Aorta (tissue), 5 donors: ENCODE measurements at regions not wholly inside any gene's neighbourhood (a gene's known extent, or its start where the extent isn't known, plus 50 kb on each side); places are given as distances from the start of the nearest gene placed in this dataset.

ENCODE experiments used
- ATAC-seq: fragments of 200-7000 bp; cut with Tn5 transposase; one replicate; pipeline ENCODE4 v1.9.1; 2022; ENCODE audit warnings: moderate library complexity; ENCODE audit not compliant: low FRiP score
- DNase-seq, 2 donors: peaks; one replicate each; pipeline ENCODE4 v3.0.0-alpha.2; 2020
- H3K27ac ChIP-seq, 2 donors: one replicate each; pipeline ENCODE4 v1.5.1; 2013; ENCODE audit warnings: low read length in 2 of 2, mild to moderate bottlenecking in 2 of 2, moderate library complexity in 2 of 2, control low read depth in 1 of 2, inconsistent platforms in 1 of 2, low read depth in 1 of 2
- H3K27me3 ChIP-seq, 2 donors: one replicate each; pipeline ENCODE4 v1.6.1; 2013; ENCODE audit warnings: control low read depth in 1 of 2, low read length in 1 of 2, mild to moderate bottlenecking in 1 of 2, moderate library complexity in 1 of 2; ENCODE audit not compliant: insufficient read depth in 2 of 2, control insufficient read depth in 1 of 2
- H3K36me3 ChIP-seq, 2 donors: one replicate each; pipeline ENCODE4 v1.6.1; 2013; ENCODE audit warnings: control low read depth in 1 of 2, low read length in 1 of 2, mild to moderate bottlenecking in 1 of 2; ENCODE audit not compliant: insufficient read depth in 2 of 2, control insufficient read depth in 1 of 2
- H3K4me1 ChIP-seq, 2 donors: one replicate each; pipeline ENCODE4 v1.6.1; 2013; ENCODE audit warnings: low read length in 2 of 2, control low read depth in 1 of 2, mild to moderate bottlenecking in 1 of 2, moderate library complexity in 1 of 2; ENCODE audit not compliant: insufficient read depth in 2 of 2, control insufficient read depth in 1 of 2
- H3K4me3 ChIP-seq, 2 donors: one replicate each; pipeline ENCODE4 v1.5.1; 2013; ENCODE audit warnings: low read length in 2 of 2, control low read depth in 1 of 2, mild to moderate bottlenecking in 1 of 2
- H3K9me3 ChIP-seq: one replicate; pipeline ENCODE4 v1.6.1; 2013; ENCODE audit warnings: mild to moderate bottlenecking, low read length; ENCODE audit not compliant: control insufficient read depth
- WGBS, 2 donors: extraction: QIAGEN DNeasy Blood & Tissue Kit; methylation state at CpG; one replicate each; pipeline ENCODE4 v1.1.7; 2013; 5-methylcytosine and 5-hydroxymethylcytosine counted together
- intact Hi-C, 2 donors: fragments of 100-400 bp; cut with DNase I; formaldehyde crosslinking; loops; one replicate each; pipeline versions ENCODE4 v1.14.2 to v1.15.0; 2022
- donor health status: healthy with polysubstance abuse.
- donor health status: Bipolar disorder and iron deficiency.
- donor health status: DM: no; HTN: no; CAD: no.
- donor health status: DM: no; HTN: no; CAD: no.
- donor health status: DM: yes; HTN: yes; CAD: no.

DNA sequence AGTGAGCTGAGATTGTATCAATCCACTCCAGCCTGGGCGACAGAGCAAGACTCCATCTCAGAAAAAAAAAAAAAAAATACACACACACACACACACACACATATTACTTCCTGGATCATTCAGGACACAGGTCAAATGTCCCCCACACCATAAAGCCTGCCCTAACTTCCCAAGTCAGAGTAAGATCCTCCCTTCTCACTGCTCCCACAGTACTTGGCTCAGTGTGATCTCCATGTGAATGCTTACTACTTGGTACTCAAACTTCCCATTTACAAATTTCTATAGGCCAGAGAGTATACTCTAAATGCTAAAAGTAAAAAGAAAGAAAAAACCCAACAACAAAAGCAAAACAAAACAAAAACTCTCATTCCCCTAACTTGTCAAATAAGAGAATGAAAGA is 386.8 kb downstream of the SLITRK6 start:
- H3K27me3 ChIP-seq, result no peaks in the 10 kb centered on the region
- 81 to 100% methylated on average over 1 of the region's 1 CpG for WGBS, 2 donors
- intact Hi-C loops, result no loop called here
- no peak for ATAC-seq
- no peaks in the 10 kb centered on the region for H3K36me3 ChIP-seq
- no peak for DNase-seq
- no peak overlapping the region for H3K27ac ChIP-seq
- H3K9me3 ChIP-seq, result no peaks in the 10 kb centered on the region
- no peak overlapping the region for H3K4me3 ChIP-seq
- no peaks in the 10 kb centered on the region for H3K4me1 ChIP-seq

DNA sequence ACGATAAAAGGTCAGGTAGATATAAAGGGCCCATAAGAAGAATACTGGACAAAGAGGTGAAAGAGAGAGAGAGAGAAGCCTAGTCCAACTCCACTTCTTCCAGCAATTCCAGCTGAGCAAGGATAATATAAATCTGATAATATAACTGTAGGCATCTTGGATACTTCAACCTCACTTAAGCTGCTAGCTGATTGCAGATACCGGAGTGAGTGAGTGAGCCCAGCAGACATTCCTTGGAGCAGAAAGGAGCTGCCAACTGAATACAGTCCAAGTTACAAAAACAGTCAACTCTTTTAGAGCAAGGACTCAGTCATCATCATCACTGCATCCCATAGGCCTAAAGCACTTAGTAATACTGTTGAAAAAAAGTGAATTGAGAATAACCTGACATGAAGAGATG is 387.6 kb downstream of the SLITRK6 start:
- Histone ChIP-seq H3K9me3 (no peaks in the 10 kb centered on the region), H3K36me3 (no peaks in the 10 kb centered on the region), H3K4me3 (no peak overlapping the region), H3K27ac (no peak overlapping the region), H3K27me3 (no peaks in the 10 kb centered on the region), H3K4me1 (no peaks in the 10 kb centered on the region)
- 48 to 55% methylated on average over 2 of the region's 2 CpGs for WGBS, 2 donors
- no peak for ATAC-seq
- no peak for DNase-seq
- intact Hi-C loops, result no loop called here

DNA sequence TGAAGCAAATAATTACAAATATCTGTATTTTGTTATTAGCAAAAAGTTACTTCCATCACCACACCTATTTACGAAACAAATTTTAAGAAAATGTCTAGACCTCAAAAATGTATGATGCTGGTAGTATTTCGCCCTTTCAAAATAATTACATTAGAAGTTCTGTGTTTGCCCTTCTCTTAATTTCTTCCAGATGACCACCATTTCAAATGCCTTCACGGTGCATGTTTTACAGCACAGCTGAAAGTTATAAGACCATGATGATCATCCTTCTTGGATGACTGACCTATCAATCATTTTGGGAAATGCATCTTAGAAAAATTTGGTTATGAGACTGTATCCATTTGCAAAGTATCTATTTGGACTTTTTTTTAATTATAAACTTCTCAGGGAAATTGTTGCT is 390.8 kb downstream of the SLITRK6 start:
- DNase-seq (no peak), ATAC-seq (no peak)
- WGBS, 2 donors, result 78 to 80% methylated on average over 3 of the region's 3 CpGs
- no peaks in the 10 kb centered on the region for H3K9me3 ChIP-seq
- H3K27me3 ChIP-seq, result no peaks in the 10 kb centered on the region
- H3K27ac ChIP-seq, result no peak overlapping the region
- no peaks in the 10 kb centered on the region for H3K4me1 ChIP-seq
- no peak overlapping the region for H3K4me3 ChIP-seq
- no peaks in the 10 kb centered on the region for H3K36me3 ChIP-seq
- intact Hi-C loops, result no loop called here

- DNase-seq (no peak), ATAC-seq (no peak)
- no peaks in the 10 kb centered on the region for H3K9me3 ChIP-seq
- H3K4me3 ChIP-seq, result no peak overlapping the region
- no peaks in the 10 kb centered on the region for H3K4me1 ChIP-seq
- H3K27ac ChIP-seq, result no peak overlapping the region
- intact Hi-C loops, result no loop called here
- no peaks in the 10 kb centered on the region for H3K27me3 ChIP-seq
- no peaks in the 10 kb centered on the region for H3K36me3 ChIP-seq
- WGBS, 2 donors, result 88 to 91% methylated on average over 5 of the region's 5 CpGs
These were observed 392.8 kb downstream of the SLITRK6 start for GRCh38 chr13:85406269-85406975.

GRCh38 chr13:85405316-85405897 is 393.8 kb downstream of the SLITRK6 start:
- Histone ChIP-seq H3K27me3 (no peaks in the 10 kb centered on the region), H3K36me3 (no peaks in the 10 kb centered on the region), H3K4me1 (no peaks in the 10 kb centered on the region), H3K27ac (no peak overlapping the region), H3K4me3 (no peak overlapping the region), H3K9me3 (no peaks in the 10 kb centered on the region)
- intact Hi-C loops, result no loop called here
- DNase-seq (no peak), ATAC-seq (no peak)
- WGBS, 2 donors, result 92 to 93% methylated on average over 13 of the region's 13 CpGs

GRCh38 chr13:85386424-85386823 is 412.8 kb downstream of the SLITRK6 start:
- intact Hi-C loops, result no loop called here
- no peak for ATAC-seq
- H3K36me3 ChIP-seq, result no peaks in the 10 kb centered on the region
- H3K27me3 ChIP-seq, result peaks cover 0 to 1% of the 10 kb centered on the region in 2 donors
- no peaks in the 10 kb centered on the region for H3K4me1 ChIP-seq
- no peaks in the 10 kb centered on the region for H3K9me3 ChIP-seq
- no peak overlapping the region for H3K4me3 ChIP-seq
- H3K27ac ChIP-seq, result no peak overlapping the region
- WGBS, 2 donors, result 10% methylated on average over 3 of the region's 3 CpGs
- no peak for DNase-seq

DNA sequence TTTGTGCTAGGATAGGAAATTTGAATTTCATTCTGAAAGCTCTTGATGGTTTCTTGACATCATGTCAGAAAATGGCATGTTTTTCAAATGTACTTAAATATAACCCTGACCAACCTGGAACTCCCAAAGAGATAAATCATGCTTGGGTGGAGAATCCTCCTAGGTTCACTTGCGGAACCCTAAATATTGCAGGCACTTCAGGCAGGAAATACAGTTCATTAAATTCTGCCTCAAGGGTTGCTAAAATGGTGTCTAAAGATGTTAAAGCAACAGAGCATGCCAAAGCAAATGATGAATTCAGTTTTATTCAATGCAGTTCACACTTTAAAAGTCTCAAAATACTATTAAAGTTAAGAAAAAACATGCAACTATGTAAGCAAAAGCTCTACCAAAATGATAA is 415.9 kb downstream of the SLITRK6 start:
- H3K4me3 ChIP-seq, result no peak overlapping the region
- 89 to 91% methylated on average over 1 of the region's 1 CpG for WGBS, 2 donors
- no peaks in the 10 kb centered on the region for H3K36me3 ChIP-seq
- intact Hi-C loops, result no loop called here
- no peak overlapping the region for H3K27ac ChIP-seq
- DNase-seq (no peak), ATAC-seq (no peak)
- peaks cover 0 to 1% of the 10 kb centered on the region in 2 donors for H3K27me3 ChIP-seq
- H3K9me3 ChIP-seq, result no peaks in the 10 kb centered on the region
- H3K4me1 ChIP-seq, result no peaks in the 10 kb centered on the region

DNA sequence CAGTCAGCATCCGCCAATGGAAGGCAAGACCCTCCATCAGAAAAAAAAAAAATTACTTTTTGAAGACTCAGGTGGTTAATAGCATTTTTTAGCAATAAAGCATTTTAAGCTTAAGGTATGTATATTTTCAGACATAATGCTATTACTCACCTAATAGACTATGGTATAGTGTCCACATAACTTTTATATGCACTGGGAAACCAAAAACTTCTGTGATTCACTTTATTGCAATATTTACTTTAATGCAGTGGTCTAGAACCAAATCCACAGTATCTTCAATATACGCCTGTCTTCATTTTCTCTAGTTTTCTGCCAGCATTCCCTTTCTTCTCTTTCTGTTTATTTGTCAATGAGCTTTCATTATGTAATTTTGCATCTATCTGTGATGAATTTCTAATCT is 418.1 kb downstream of the SLITRK6 start:
- Histone ChIP-seq H3K27ac (no peak overlapping the region), H3K4me3 (no peak overlapping the region), H3K4me1 (no peaks in the 10 kb centered on the region), H3K36me3 (no peaks in the 10 kb centered on the region), H3K27me3 (peaks cover 0 to 1% of the 10 kb centered on the region in 2 donors), H3K9me3 (no peaks in the 10 kb centered on the region)
- intact Hi-C loops, result no loop called here
- DNase-seq, result no peak
- 95 to 97% methylated on average over 2 of the region's 2 CpGs for WGBS, 2 donors
- ATAC-seq, result no peak

DNA sequence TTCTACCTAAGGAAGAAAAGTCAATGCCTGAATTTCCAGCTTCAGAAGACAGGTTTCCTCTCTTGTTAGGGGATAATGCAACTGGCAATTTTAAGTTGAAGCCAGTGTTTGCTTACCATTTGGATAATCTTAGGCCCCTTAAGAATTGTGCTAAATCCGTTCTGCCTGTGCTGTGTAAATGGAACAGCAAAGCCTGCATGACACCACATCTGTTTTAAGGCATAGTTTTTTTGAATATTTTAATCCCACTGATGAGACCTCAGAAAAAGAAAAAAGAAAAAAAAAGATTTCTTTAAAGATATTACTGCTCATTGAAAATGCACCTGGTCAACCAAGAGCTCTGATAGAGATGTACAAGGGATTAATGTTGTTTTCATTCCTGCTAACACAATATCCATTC is 419.2 kb downstream of the SLITRK6 start:
- no peak for ATAC-seq
- Histone ChIP-seq H3K36me3 (no peaks in the 10 kb centered on the region), H3K4me3 (no peak overlapping the region), H3K4me1 (no peaks in the 10 kb centered on the region), H3K27me3 (no peaks in the 10 kb centered on the region), H3K27ac (no peak overlapping the region), H3K9me3 (no peaks in the 10 kb centered on the region)
- 82 to 83% methylated on average over 1 of the region's 1 CpG for WGBS, 2 donors
- intact Hi-C loops, result no loop called here
- DNase-seq, result no peak
